CD4-positive, alpha-beta T cell treated with Interleukin-12 subunit alpha and Interleukin-12 subunit beta, for 1 hour (primary cell): ENCODE measurements at regions not wholly inside any gene's neighbourhood (a gene's known extent, or its start where the extent isn't known, plus 50 kb on each side); places are given as distances from the start of the nearest gene placed in this dataset.
"Not testable (repeated sequence)": the region's sequence is repeated elsewhere in the genome, so short reads cannot be mapped to it uniquely, and the experiment has no call there.

Experiments
- DNase-seq: peaks from one replicate; pipeline ENCODE4 v3.0.0-alpha.2; 2020

DNA sequence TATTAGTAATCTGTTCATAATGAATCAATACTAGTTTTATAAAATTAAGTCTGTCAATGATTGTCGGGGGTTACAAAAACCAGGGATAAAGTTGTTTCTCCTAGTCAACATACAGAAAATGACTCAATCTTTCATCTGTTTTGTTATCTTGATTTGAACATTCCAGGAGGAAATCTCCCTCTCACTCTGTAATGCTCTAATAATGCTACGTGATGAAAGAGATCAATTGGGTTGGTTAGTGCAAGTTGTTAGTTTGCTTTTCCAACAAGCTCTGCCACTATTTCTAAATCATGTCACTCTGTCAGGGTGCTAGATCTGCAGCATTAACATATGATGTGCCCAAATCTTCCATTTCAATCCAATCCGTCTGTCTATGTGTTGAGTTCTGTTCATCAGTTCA, 379.5 kb upstream of the GJE1 start:
- DNase-seq: no peak

DNA sequence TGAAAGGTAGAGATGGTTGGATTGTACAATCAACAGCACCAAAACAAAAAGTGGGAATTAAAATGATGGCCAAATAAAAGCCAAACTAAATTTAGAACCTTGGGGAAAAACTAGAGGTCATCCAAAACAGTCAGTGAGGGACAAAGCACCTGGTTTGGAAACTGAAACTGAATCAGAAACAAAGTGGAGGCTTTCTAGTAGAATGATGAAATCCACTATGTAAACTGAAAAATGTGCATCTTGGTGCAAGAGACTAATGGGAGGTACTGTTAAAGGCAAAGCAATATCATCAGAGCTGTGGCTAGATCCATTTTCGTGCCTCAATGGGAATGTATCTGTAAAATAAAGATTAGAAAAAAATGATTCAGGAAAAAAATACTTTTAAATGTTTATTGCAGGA, 380.0 kb upstream of the GJE1 start:
- DNase-seq: no peak

DNA sequence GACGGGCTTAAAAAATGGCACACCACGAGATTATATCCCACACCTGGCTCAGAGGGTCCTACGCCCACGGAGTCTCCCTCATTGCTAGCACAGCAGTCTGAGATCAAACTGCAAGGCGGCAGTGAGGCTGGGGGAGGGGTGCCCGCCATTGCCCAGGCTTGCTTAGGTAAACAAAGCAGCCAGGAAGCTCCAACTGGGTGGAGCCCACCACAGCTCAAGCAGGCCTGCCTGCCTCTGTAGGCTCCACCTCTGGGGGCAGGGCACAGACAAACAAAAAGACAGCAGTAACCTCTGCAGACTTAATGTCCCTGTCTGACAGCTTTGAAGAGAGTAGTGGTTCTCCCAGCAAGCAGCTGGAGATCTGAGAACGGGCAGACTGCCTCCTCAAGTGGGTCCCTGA, 386.4 kb upstream of the GJE1 start:
- not testable (repeated sequence) for DNase-seq

DNA sequence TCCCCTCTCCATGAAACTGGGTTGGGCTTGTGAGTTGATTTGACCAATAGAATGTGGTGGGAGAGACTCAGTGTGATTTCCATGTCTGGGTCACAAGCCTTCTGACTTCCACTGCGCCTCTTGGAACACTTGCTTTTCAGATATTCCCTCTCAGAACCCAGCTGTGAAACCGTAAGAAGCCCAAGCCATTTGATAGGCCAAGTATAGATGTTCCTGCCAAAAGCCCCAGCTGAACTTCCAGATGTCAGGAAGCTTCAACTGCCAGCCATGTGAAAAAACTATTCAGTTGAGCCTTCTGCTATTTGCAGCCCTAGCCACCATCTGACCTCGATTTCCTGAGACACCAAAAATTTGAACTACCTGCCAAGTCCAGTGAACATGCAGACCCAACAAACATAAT, 387.8 kb upstream of the GJE1 start:
- no peak for DNase-seq

DNA sequence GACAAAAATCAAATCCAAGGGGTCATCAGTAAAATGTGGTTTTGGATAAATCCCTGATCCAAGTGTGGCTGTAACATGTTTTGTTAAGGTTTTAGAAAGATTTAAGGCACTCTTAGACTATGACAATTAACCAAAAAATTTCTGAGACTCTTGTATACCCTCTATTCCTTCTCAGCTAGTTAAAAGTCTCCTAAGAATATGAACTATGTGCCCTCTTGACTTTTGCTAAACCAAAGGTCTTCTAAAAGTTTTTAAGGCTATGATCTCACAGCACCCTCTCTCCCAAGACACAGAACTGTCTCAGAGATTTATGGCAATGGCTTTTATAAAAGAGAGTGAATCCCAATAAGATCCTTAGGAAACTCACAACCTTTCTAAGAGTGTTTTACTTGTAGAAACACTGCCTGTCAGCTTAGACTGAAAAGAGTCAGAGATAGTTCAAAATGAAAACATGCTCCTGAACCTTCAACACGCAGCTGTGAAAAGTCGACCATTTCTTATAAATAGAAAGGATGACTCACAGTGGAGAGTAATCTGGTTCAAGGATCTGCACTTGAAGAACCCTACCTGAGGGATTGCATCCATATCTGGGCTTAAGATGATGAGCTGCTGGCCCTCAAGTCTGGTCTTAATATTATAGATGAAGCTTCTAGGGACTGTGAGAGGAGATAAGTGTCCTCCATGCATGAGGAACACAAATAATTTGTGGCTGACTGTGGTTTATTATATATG, 388.4 kb upstream of the GJE1 start:
- DNase-seq: no peak

DNA sequence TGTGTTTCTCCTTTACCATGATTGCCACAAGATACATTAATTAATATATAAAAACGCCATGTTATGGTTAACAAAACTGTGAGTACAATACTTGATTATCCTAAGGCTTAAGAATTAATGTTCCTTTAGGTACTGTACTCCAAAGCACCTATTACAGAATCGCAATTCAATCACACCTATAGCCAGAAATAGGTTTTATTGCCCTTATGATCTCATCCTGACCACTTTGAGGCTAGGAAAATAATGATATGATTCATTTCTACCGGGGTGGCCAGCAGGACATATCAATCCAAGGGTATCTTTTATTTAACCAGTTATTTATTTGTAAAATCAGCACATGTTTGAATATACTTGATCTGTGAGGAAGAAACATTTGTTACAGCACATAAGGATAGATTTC, 396.6 kb upstream of the GJE1 start:
- DNase-seq: no peak

DNA sequence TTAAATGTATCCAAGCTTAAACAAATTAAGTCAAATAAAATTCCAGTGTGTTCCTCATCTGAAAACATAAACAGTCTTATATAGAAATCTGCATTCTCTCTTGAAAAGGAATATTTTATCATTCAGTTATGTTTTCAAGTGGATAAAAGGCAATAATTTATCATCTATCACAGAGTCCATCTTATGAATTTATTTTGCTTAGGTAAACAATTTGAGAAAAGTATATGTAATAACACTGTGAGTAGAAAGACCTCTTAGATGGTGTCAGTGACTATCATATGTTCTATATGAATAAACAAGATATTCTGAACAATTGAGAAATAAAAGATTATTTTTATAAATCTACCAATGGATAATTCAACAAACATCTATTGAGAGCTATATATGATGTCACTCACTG, 397.6 kb upstream of the GJE1 start:
- no peak for DNase-seq

DNA sequence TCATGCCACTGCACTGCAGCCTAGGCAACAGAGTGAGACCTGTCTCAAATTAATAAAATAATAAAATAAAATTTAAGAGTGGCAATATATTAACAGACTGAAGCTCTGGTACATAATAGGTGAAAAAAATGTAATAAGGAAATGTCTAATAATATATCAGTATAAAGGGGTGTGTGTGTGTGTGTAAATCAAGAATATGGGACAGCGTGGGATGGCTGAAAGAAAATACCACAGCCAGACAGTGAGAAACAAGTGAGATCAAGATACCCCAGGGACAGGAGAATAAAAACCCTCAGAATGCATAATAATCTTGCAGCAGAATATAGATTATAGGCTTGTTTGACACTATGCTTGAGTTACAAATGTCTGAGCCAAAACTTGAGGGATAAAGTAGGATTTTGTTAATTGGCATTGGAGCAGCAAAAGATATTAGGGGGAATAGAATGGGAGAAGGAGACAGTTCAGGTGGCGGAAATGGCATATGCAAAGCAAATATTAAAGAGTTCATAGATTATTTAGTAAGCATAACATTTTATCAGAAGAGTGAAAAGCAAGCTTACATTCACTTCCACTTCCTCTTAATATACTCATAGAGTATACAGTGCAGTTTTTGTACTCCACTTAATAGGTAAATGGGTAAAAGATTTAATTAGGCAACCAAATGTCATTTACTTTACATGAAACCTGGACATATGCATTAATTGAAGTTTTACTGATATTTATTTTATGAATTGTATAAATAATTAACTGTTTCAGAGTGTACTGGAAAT, 398.5 kb upstream of the GJE1 start:
- no peak for DNase-seq

DNA sequence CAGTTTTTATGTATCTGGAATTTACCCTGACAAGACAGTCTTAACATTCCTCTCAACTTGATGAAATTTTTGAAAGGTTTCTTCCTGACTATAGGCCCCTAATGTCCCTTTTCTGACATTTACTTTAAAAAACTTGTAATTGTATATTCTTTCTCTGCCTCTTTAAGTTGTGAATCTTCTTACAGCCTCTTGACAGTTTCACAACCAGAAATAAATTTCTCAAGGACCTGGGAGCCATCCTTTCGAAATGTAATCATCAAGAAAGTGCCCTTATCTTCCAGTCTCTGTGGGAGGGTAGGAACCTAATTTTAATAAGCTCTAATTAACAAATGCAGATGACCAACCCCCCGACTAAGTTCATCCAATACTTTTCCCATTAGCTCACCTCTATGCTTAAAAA, 403.6 kb upstream of the GJE1 start:
- DNase-seq: no peak

DNA sequence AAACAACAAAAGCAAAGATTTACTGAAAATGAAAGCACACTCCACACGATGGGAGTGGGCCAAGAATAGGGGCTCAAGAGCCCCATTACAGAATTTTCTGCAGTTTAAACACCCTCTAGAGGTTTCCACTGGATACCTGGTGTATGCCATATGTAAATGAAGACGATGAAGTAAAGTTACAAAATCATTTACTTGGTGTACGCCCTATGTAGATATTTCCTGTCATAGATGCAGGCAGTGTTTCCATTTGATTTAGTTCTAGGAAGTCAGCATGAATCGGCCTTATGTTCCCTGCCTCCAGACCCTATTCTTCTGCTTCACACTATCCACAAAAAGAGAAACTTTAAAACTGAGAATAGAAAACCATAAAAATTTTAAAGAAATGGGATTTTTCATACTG, 404.4 kb upstream of the GJE1 start:
- no peak for DNase-seq

DNA sequence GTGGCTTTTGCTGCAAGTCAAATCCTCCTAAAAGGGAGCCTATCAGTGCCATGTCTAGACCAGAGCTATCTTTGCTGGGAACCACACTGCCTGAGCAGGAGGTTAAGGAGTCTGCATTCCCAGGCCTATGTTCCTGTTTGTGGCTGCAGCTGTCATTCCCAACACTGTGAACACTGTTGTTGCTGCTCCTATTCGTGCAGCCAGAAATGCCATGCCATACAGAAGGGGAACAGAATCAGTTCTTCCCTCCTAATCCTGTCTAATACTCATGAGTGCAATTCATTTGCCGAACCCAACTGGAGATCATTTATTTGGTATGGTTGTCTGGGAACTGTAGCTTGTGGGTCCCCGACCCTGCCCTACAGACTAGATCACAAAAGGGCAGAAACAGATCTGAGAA, 406.5 kb upstream of the GJE1 start:
- DNase-seq: no peak

DNA sequence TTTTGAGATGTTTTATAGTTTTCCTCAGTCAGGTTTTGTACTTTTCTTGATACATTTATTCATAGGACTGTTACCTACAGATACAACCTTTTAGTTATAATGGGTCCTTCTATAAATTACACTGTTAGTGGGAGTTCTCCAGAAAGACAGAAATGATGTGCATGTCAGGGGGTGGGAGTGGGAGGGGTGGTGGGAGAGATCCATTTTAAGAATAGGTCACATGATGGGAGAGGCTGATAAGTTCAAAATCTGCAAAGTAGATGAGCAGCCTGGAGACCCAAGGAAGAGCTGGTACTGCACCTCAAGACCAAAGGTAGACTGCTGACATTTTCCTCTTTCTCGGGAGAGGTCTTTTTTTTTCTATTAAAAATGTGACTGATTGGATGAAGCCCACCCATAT, 408.0 kb upstream of the GJE1 start:
- no peak for DNase-seq

DNA sequence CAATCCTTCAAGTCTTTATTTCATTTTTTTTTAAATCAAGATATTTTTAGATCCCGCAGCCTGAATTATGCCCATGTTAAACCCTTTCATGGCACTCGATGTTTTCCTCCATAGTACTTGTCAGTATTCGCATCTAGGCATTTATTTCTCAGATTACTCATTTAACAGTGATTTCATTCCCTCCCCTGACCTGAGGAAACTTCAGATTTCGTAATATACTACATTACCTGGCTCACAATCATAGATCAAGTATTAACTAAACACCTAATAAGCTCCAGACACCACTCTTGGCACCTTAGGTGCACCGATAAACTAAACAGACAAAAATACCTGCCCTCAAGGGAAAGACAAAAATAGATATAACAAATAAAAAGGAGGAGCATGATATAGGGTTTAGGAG, 413.2 kb upstream of the GJE1 start:
- DNase-seq: no peak

DNA sequence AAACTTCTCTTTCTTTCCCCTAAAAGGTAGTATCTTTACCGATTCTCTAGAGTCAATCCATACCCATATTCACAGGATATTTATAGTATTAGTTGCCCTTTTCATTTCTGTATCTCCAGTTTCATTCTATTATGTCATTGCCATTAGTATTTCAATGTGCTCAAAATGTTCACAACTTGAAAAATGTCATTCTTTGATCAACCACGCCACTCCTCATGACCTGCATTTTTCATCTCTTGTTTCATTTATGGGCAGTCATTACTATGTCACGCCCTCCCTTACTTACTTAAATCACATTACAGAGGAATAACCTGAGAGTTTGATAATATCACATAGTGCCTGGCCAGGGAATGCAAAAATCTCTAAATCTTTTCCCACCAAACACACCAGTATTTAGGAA, 427.3 kb upstream of the GJE1 start:
- DNase-seq: no peak

DNA sequence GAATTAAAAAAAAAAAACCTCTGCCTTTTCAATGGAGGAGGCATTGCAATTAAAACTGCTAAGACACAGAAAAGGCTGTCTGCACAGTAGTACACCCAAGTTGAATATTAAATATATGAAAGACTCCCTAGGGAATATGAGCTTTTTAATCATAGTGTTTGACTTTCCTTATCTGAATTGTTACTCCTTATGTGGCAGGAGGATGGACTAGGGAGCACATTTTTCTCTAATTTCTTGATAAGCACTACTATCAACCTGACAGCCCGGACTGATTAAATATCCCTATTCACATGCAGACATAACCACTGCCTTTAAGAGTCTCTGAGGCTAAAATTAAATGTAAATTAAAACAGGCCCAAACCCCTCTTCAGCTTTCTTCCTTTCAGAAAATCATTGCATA, 428.6 kb upstream of the GJE1 start:
- DNase-seq: no peak

DNA sequence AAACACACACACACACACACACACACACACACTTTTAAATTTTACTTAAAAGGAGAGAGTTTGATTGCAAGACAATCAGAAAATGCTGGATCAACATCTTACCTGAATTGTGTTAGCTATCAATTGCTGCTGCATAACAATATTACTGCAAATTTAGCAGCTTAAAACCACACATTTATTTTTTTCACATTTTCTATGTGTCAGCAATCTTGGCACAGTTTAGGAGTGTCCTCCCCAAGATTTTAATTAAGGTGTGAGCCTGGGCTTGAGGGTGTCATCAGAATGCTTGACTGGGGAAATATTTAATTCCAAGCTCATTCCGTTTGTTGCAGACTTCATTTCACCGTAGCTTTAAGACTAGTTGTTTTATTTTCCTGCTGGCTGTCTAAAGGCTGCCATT, 431.0 kb upstream of the GJE1 start:
- DNase-seq: no peak

DNA sequence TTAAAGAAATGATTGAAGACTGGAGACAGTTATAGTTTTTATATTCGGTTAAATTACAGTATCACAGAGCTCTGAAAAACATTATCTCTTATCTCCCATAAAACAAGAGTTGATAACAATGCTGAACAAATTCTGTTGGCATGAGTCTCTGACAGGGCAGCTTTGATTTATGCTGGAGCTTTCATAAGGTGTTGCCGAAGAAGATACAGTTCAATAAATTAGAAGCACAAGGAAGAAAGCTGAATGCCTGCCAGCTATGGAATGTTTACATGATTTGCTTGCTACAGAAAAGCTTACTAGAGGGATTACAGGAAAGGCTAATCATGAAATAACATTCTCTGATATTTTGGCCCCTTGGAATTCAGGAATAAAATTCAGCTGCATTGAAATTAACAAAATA, 431.9 kb upstream of the GJE1 start:
- DNase-seq: no peak

DNA sequence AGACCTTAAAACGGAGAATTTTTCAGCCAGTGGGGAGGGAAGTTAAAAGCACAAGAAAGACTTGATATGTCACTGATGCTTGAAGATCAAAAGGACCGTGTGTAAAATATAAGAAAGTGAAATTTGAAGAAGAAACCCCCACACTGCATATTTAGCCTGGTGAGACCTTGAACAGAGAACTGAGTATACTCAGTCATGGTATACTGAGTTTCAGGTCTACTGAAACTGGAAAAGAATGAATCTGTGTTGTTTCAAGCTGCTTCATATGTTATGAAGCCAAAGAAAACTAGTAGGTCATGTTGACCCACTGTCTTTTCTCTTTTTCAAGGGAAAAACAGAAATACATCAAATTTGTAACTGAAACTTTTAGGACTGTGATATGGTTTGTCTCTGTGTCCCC, 443.8 kb upstream of the GJE1 start:
- no peak for DNase-seq

DNA sequence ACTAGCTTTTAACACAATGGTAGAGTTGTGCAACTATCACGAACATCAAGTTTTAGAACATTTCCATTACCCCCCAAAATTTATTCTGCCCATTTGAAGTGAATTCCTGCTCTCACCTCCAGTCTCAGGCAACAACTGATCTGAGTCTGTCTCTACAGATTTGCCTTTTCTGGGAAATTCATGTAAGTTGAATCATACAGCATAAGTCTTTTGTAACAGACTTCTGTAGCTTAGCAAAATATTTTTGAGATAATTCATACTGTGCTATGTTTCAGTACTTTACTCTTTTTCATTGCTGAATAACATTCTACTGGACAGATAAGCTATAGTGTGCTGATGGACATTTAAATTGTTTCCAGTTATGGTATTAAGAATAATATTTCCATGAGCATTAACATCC, 447.3 kb upstream of the GJE1 start:
- no peak for DNase-seq

DNA sequence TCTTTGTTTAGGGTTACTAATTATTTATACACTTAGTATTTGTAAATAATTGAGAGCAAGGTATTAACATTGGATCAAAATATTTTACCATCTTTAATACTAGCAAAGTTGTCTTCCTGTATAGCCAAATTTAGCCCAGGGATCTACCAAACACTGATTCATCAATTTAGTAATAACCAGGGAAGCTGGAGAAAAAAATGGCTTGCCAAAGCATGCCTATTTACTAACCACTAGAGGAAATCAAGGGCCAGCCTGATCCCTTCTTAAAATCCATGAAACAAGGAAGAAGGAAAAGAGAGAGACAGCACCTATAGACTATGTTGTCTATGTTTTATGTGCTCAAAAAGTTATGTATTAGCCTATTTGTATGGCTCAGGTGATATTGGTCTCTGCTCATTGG, 450.3 kb upstream of the GJE1 start:
- no peak for DNase-seq

DNA sequence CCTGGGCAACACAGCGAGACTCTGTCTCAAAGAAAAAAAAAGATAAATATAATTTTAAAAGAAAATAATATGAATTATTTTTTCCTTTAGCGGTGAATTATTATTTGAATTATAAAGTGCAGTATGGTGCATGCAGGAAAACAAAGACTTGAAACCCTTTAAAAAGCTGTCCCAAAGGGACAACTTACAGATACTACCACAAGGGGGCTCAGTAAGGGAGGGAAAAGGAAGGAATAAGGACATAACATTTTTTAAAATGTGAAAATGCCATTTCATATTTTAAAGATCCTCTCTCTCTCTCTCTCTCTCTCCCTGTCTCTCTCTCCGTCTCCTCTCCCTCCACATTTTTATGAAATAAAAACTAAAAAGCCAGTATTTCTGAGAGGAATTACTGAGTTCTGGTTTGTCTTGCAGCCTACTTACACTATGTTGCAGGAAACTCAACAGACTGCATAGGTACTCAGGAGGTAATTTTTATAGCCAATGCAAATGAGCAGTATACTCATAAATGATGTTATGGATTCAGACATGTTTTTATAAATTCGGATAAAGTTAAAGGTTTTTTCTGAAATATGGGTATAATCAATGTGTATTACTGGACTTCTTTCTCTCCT, 455.0 kb upstream of the GJE1 start:
- DNase-seq: peak; percentile 37

DNA sequence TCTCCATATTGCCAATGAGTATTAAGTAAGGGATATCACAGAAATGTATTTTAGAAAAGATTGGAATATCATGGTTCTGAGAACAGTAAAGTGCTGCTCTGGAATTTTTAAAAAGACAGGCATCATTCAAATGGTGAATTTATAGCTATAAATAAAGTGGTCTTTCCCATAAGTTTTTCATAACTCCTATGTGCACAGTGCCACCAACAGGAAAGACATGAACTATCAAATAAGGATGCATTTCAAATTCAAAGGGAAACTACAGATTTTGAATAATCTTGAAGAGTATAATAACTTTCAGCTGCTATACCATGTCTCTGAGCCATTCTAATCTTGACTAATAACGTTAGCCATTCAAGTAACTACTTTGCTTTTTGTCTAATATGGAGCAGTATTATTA, 456.8 kb upstream of the GJE1 start:
- no peak for DNase-seq

DNA sequence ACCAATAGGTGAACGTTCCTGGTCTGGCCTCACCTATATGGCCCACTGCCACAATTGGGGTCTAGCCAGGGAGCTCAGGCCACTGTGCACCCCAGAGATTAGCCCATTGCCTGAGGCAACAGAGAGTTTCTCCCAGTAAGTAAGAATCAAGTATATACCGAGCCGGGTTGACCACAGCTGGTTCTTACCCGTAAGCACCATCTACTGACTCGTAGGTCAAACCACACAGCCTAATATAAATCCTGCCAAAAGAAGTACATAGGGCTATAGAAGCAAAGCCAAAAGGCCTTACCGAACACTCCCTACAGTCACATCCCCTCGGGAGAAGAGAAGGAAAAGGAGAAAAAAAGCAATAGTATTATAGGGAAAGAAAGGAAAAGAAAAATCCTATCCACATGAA, 463.6 kb upstream of the GJE1 start:
- no peak for DNase-seq

DNA sequence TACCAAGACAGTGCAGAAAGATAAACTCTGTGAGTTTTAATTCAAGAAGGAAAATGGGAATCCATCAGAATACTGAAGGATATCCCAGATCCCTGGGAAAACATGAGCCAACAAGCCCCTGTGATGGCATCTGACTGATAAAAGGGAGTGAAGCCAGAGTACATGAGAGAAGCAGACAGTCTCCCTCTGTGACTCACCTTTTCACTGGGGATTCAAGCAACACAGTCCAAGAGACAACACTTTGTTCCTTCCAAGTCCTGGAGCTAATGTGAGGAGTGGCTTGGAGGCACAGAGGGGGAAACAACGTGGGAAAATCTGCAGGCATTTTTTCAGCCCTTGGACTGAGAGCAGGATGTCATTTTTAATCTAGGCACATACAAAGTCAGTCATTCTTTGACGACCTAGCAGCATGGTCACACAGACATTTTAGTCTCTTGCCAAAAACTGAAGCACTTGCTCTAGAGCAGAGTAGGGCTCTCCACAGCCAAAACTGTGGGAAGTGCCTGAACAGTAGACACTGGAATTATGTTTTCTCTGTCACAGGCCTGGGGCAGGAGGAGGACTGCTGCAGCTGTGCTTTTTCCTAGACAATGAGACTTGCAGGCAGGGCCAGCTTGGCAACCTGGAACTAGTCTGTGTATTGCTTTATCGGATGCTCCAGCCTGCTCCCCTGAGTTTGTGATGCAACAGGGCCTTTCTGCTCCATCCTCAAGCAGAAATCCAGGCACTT, 465.0 kb upstream of the GJE1 start:
- no peak for DNase-seq
